Cardiac muscle cell (in vitro differentiated cells and primary cell): ENCODE measurements at regions not wholly inside any gene's neighbourhood (a gene's known extent, or its start where the extent isn't known, plus 50 kb on each side); places are given as distances from the start of the nearest gene placed in this dataset.

Source experiments
- DNase-seq, 2 donors: peaks; one replicate each; pipeline versions ENCODE4 v3.0.0 to v3.0.0-alpha.2; 2010 to 2017; ENCODE audit warnings: low read depth in 1 of 2, low spot score in 1 of 2
- H3K27ac ChIP-seq: fragments of 200-600 bp; sonication (generic); 2 replicates; pipeline ENCODE4 v1.5.1; 2016
- H3K27me3 ChIP-seq: fragments of 200-600 bp; sonication (generic); 2 replicates; pipeline ENCODE4 v1.6.0; 2016; ENCODE audit warnings: control low read depth
- H3K36me3 ChIP-seq: fragments of 200-600 bp; sonication (generic); 2 replicates; pipeline ENCODE4 v1.5.1; 2016; ENCODE audit warnings: control low read depth
- H3K4me1 ChIP-seq: fragments of 200-600 bp; sonication (generic); 2 replicates; pipeline ENCODE4 v1.8.1; 2017; ENCODE audit warnings: low read depth, mild to moderate bottlenecking, mixed run types
- H3K4me3 ChIP-seq: fragments of 200-600 bp; sonication (generic); 2 replicates; pipeline ENCODE4 v1.5.1; 2016; ENCODE audit warnings: mild to moderate bottlenecking
- H3K9me3 ChIP-seq: fragments of 200-600 bp; sonication (generic); 2 replicates; pipeline ENCODE4 v1.5.1; 2017; ENCODE audit warnings: low read depth, mild to moderate bottlenecking, control low read depth
- CTCF ChIP-seq: IDR thresholded peaks from 2 replicates; pipeline ENCODE4 v1.5.1; 2012; ENCODE audit warnings: low read depth, mild to moderate bottlenecking, low read length

GRCh38 chr6:78484198-78485064, 382.9 kb upstream of the IRAK1BP1 start:
- no peak overlapping the region for H3K27ac ChIP-seq
- no peak overlapping the region for H3K4me3 ChIP-seq
- TF ChIP-seq CTCF: no peak
- H3K36me3 ChIP-seq: no peaks in the 10 kb centered on the region
- H3K4me1 ChIP-seq: no peaks in the 10 kb centered on the region
- DNase-seq: no peak
- no peaks in the 10 kb centered on the region for H3K27me3 ChIP-seq
- H3K9me3 ChIP-seq: no peaks in the 10 kb centered on the region

- Histone ChIP-seq H3K27me3 (no peaks in the 10 kb centered on the region), H3K36me3 (no peaks in the 10 kb centered on the region), H3K4me1 (no peaks in the 10 kb centered on the region), H3K9me3 (no peaks in the 10 kb centered on the region), H3K4me3 (no peak overlapping the region), H3K27ac (no peak overlapping the region)
- DNase-seq: no peak
- no peak for TF ChIP-seq CTCF
Observed at GRCh38 chr6:78487401-78487800, 379.9 kb upstream of the IRAK1BP1 start.

GRCh38 chr6:78489874-78490273, 377.5 kb upstream of the IRAK1BP1 start:
- Histone ChIP-seq H3K4me1 (no peaks in the 10 kb centered on the region), H3K4me3 (no peak overlapping the region), H3K36me3 (no peaks in the 10 kb centered on the region), H3K27me3 (no peaks in the 10 kb centered on the region), H3K27ac (no peak overlapping the region), H3K9me3 (no peaks in the 10 kb centered on the region)
- TF ChIP-seq CTCF: no peak
- no peak for DNase-seq

GRCh38 chr6:78492351-78493017, 374.9 kb upstream of the IRAK1BP1 start:
- Histone ChIP-seq H3K27ac (no peak overlapping the region), H3K4me1 (no peaks in the 10 kb centered on the region), H3K27me3 (no peaks in the 10 kb centered on the region), H3K9me3 (no peaks in the 10 kb centered on the region), H3K36me3 (no peaks in the 10 kb centered on the region), H3K4me3 (no peak overlapping the region)
- no peak for TF ChIP-seq CTCF
- DNase-seq: no peak

GRCh38 chr6:78500299-78501089, 366.9 kb upstream of the IRAK1BP1 start:
- H3K27me3 ChIP-seq: no peaks in the 10 kb centered on the region
- H3K27ac ChIP-seq: no peak overlapping the region
- H3K9me3 ChIP-seq: no peaks in the 10 kb centered on the region
- no peak for DNase-seq
- no peaks in the 10 kb centered on the region for H3K36me3 ChIP-seq
- H3K4me1 ChIP-seq: no peaks in the 10 kb centered on the region
- TF ChIP-seq CTCF: no peak
- no peak overlapping the region for H3K4me3 ChIP-seq
